PC-9 (cell line): ENCODE measurements at regions not wholly inside any gene's neighbourhood (a gene's known extent, or its start where the extent isn't known, plus 50 kb on each side); places are given as distances from the start of the nearest gene placed in this dataset.

Experiments used
- BruUV-seq: library from RNA; stranded (reverse); fragments of 400-500 nt; replicated peaks from 2 replicates; lab custom pipeline; 2021; lab: Mats Ljungman, UMichigan
- CTCF ChIA-PET: fragments of 300-600 bp; sonication (Branson Sonifier 250); formaldehyde crosslinking; loops from one replicate; lab custom pipeline; 2022; ENCODE audit warnings: antibody characterized with exemption; lab: Charles Lee
- POLR2A ChIA-PET: fragments of 300-600 bp; sonication (Branson Sonifier 250); formaldehyde crosslinking; loops from one replicate; lab custom pipeline; 2022; ENCODE audit warnings: antibody characterized with exemption; ENCODE audit not compliant: unreplicated experiment; lab: Charles Lee
- DNase-seq, 2 experiments: peaks; one replicate each; pipeline versions ENCODE4 v3.0.0 to v3.0.0-alpha.2; 2015 to 2022; ENCODE audit warnings: mixed read lengths in 1 of 2
- H2AFZ ChIP-seq: fragments of 200-600 bp; sonication (generic); 2 replicates; pipeline ENCODE4 v1.8.1; 2017; ENCODE audit warnings: antibody characterized with exemption
- H3F3A ChIP-seq: fragments of 200-600 bp; sonication (generic); 2 replicates; pipeline ENCODE4 v1.8.1; 2017; ENCODE audit warnings: antibody characterized with exemption, mild to moderate bottlenecking, low read depth; ENCODE audit not compliant: insufficient read depth
- H3K27ac ChIP-seq: fragments of 200-600 bp; sonication (generic); 2 replicates; pipeline ENCODE4 v1.6.1; 2016; ENCODE audit warnings: mixed run types
- H3K27me3 ChIP-seq: fragments of 200-600 bp; sonication (generic); 2 replicates; pipeline ENCODE4 v1.6.1; 2016; ENCODE audit warnings: low read depth, mixed run types; ENCODE audit not compliant: insufficient read depth
- H3K36me3 ChIP-seq: fragments of 200-600 bp; sonication (generic); 2 replicates; pipeline ENCODE4 v1.6.1; 2016; ENCODE audit warnings: low read depth, mixed run types
- H3K4me1 ChIP-seq: fragments of 200-600 bp; sonication (generic); replicated peaks from 2 replicates; pipeline ENCODE4 v1.6.1; 2016; ENCODE audit warnings: mixed run types; ENCODE audit not compliant: insufficient read depth
- H3K4me2 ChIP-seq: fragments of 200-600 bp; sonication (generic); 2 replicates; pipeline ENCODE4 v1.6.1; 2017; ENCODE audit warnings: mixed run types
- H3K4me3 ChIP-seq: fragments of 200-600 bp; sonication (generic); 2 replicates; pipeline ENCODE4 v1.6.1; 2016; ENCODE audit warnings: mixed run types
- H3K79me2 ChIP-seq: fragments of 200-600 bp; sonication (generic); 2 replicates; pipeline ENCODE4 v1.6.1; 2017; ENCODE audit warnings: low read depth, mixed run types
- H3K9me2 ChIP-seq: fragments of 200-600 bp; sonication (generic); 2 replicates; pipeline ENCODE4 v1.8.1; 2017; ENCODE audit warnings: mild to moderate bottlenecking; ENCODE audit not compliant: insufficient read depth
- H3K9me3 ChIP-seq: fragments of 200-600 bp; sonication (generic); 2 replicates; pipeline ENCODE4 v1.8.1; 2016; ENCODE audit warnings: low read depth; ENCODE audit not compliant: insufficient read depth
- H4K20me1 ChIP-seq: fragments of 200-600 bp; sonication (generic); 2 replicates; pipeline ENCODE4 v1.8.1; 2017; ENCODE audit not compliant: insufficient read depth
- CTCF ChIP-seq: fragments of 200-600 bp; sonication (generic); conservative IDR thresholded peaks from 2 replicates; pipeline ENCODE4 v1.6.1; 2017; ENCODE audit warnings: mixed run types, antibody characterized with exemption, mild to moderate bottlenecking, moderate library complexity
- EZH2 ChIP-seq: fragments of 200-600 bp; sonication (generic); IDR thresholded peaks from 2 replicates; pipeline ENCODE4 v1.8.0; 2017; ENCODE audit warnings: antibody characterized with exemption, low read depth
- intact Hi-C: fragments of 100-400 bp; cut with micrococcal nuclease; formaldehyde crosslinking; loops from one replicate; pipeline ENCODE4 v1.10.0; 2022; ENCODE audit not compliant: unreplicated experiment

- H2AFZ ChIP-seq = no peak overlapping the region
- H3K4me2 ChIP-seq = no peak overlapping the region
- DNase-seq = no peak
- BruUV-seq = no TSS peak
- H3K79me2 ChIP-seq = no peaks in the 10 kb centered on the region
- H3K27me3 ChIP-seq = no peaks in the 10 kb centered on the region
- no peaks in the 10 kb centered on the region for H3K4me1 ChIP-seq
- TF ChIP-seq EZH2 (no peak), CTCF (no peak)
- H3K27ac ChIP-seq = no peak overlapping the region
- no peaks in the 10 kb centered on the region for H4K20me1 ChIP-seq
- H3K9me2 ChIP-seq = no peaks in the 10 kb centered on the region
- ChIA-PET CTCF (no interaction called here), POLR2A (no interaction called here)
- intact Hi-C loops = no loop called here
- no peak overlapping the region for H3K4me3 ChIP-seq
- H3F3A ChIP-seq = no peaks in the 10 kb centered on the region
- no peaks in the 10 kb centered on the region for H3K9me3 ChIP-seq
- H3K36me3 ChIP-seq = no peaks in the 10 kb centered on the region
These were observed 249.8 kb upstream of the LYZL1 start for GRCh38 chr10:29039091-29039490.

GRCh38 chr10:29039677-29040189 is 249.1 kb upstream of the LYZL1 start:
- Histone ChIP-seq H3K4me1 (no peaks in the 10 kb centered on the region), H3K9me2 (no peaks in the 10 kb centered on the region), H3K4me3 (no peak overlapping the region), H3K36me3 (no peaks in the 10 kb centered on the region), H3K4me2 (no peak overlapping the region), H3F3A (no peaks in the 10 kb centered on the region), H2AFZ (no peak overlapping the region), H3K79me2 (no peaks in the 10 kb centered on the region), H3K9me3 (no peaks in the 10 kb centered on the region), H3K27me3 (no peaks in the 10 kb centered on the region), H3K27ac (no peak overlapping the region), H4K20me1 (no peaks in the 10 kb centered on the region)
- intact Hi-C loops = no loop called here
- TF ChIP-seq CTCF (no peak), EZH2 (no peak)
- BruUV-seq = no TSS peak
- ChIA-PET CTCF (no interaction called here), POLR2A (no interaction called here)
- peak in 1 of 2 experiments; percentile 66 for DNase-seq

GRCh38 chr10:29041616-29042015 is 247.3 kb upstream of the LYZL1 start:
- intact Hi-C loops = no loop called here
- no peaks in the 10 kb centered on the region for H3K27me3 ChIP-seq
- POLR2A ChIA-PET = no interaction called here
- H3K27ac ChIP-seq = no peak overlapping the region
- no peaks in the 10 kb centered on the region for H4K20me1 ChIP-seq
- no peaks in the 10 kb centered on the region for H3K79me2 ChIP-seq
- H3K9me3 ChIP-seq = no peaks in the 10 kb centered on the region
- H3K4me1 ChIP-seq = no peaks in the 10 kb centered on the region
- no peak overlapping the region for H3K4me2 ChIP-seq
- CTCF ChIA-PET = no interaction called here
- H3K36me3 ChIP-seq = no peaks in the 10 kb centered on the region
- no peak for DNase-seq
- BruUV-seq = no TSS peak
- TF ChIP-seq CTCF (no peak), EZH2 (no peak)
- H3K9me2 ChIP-seq = no peaks in the 10 kb centered on the region
- no peaks in the 10 kb centered on the region for H3F3A ChIP-seq
- H3K4me3 ChIP-seq = no peak overlapping the region
- no peak overlapping the region for H2AFZ ChIP-seq
